Motor neuron (in vitro differentiated cells): ENCODE measurements at regions not wholly inside any gene's neighbourhood (a gene's known extent, or its start where the extent isn't known, plus 50 kb on each side); places are given as distances from the start of the nearest gene placed in this dataset.

Experiments
- ATAC-seq, 8 experiments: fragments of 200-7000 bp; cut with Tn5 transposase; replicated peaks in 6 of 8; 2 replicates each; pipeline ENCODE4 v1.8.0; 2021; ENCODE audit warnings: mild to moderate bottlenecking in 8 of 8, moderate library complexity in 8 of 8
- H3K27ac ChIP-seq, 2 donors: fragments of 250-450 bp; sonication (Bioruptor Pico); 2 replicates each; pipeline ENCODE4 v1.9.0; 2021; ENCODE audit warnings: antibody characterized with exemption in 2 of 2, mild to moderate bottlenecking in 2 of 2, moderate library complexity in 1 of 2
- H3K4me1 ChIP-seq, 2 donors: fragments of 250-450 bp; sonication (Bioruptor Pico); replicated peaks in 1 of 2; 2 replicates each; pipeline ENCODE4 v1.6.1; 2021; ENCODE audit warnings: antibody characterized with exemption in 2 of 2, mild to moderate bottlenecking in 2 of 2, moderate library complexity in 1 of 2
- H3K4me3 ChIP-seq, 5 donors: fragments of 250-450 bp; sonication (Bioruptor Pico); 2 replicates each; pipeline ENCODE4 v1.9.0; 2021; ENCODE audit warnings: antibody characterized with exemption in 5 of 5, mild to moderate bottlenecking in 5 of 5, moderate library complexity in 4 of 5
- WGBS, 10 experiments: fragments of 450-650 bp; shearing (Covaris generic); methylation state at CpG; one replicate each; pipeline ENCODE4 v1.0.0; 2022; 5-methylcytosine and 5-hydroxymethylcytosine counted together
- in situ Hi-C, 9 experiments: fragments of 400-800 bp; cut with MboI; loops; one replicate each; pipeline ENCODE4 v1.15.0; 2021; ENCODE audit warnings: low sequenced_read_pairs in 9 of 9, low pct_unique_long_range_greater_than_20kb in 2 of 9; ENCODE audit not compliant: unreplicated experiment in 9 of 9

DNA sequence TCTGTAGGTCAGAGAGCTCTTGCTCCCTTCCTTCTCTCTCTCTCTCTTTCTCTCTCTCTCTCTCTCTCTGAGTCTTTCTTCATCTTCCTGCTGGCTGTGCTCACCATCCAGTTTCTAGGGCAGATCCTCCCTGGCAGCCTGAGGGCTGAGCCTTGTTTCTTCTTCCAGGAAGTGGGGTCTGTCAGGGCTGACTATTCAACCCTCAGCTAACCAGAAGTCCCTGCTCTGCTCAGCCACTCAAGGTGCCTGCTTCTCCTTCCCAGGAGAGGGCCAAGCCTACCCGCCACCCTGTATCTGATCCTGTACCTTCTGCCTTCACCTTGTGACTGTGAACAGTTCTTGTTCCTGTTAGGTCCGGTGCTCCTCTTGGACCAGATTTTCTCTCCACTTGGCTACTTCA, 107.6 kb upstream of the ETV3 start:
- WGBS, 10 experiments: 0 to 100% (median 91%) methylated on average over 1 to 2 of the region's 2 CpGs; no CpG with 5 or more reads in 1 of the 10 experiments
- peaks cover 0 to 4% of the 10 kb centered on the region in 2 donors for H3K4me1 ChIP-seq
- ATAC-seq: no peak
- H3K4me3 ChIP-seq: no peak overlapping the region
- no peak overlapping the region for H3K27ac ChIP-seq
- in situ Hi-C loops: no loop called here

DNA sequence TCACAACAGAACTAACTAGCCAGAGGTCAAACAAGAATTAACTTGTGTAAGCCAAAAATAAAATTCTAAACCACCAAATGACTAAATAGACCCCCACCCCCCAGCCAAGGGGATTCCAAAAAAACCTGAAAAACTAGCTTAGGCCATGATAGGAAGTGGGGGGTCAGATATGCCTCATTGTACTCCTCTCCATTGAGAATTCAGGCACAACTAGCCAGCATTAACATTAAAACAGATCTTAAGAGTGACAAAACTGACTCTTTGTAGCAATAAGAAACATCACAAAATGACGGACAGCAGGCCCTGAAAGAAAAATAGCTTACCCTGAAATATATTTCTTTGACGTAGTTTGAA, 103.0 kb upstream of the ETV3 start:
- WGBS, 10 experiments: 20 to 94% (median 79%) methylated on average over 1 to 2 of the region's 2 CpGs; no CpG with 5 or more reads in 1 of the 10 experiments
- peaks cover 0 to 15% of the 10 kb centered on the region in 2 donors for H3K4me1 ChIP-seq
- no peak for ATAC-seq
- no peak overlapping the region for H3K27ac ChIP-seq
- H3K4me3 ChIP-seq: no peak overlapping the region
- in situ Hi-C loops: no loop called here

DNA sequence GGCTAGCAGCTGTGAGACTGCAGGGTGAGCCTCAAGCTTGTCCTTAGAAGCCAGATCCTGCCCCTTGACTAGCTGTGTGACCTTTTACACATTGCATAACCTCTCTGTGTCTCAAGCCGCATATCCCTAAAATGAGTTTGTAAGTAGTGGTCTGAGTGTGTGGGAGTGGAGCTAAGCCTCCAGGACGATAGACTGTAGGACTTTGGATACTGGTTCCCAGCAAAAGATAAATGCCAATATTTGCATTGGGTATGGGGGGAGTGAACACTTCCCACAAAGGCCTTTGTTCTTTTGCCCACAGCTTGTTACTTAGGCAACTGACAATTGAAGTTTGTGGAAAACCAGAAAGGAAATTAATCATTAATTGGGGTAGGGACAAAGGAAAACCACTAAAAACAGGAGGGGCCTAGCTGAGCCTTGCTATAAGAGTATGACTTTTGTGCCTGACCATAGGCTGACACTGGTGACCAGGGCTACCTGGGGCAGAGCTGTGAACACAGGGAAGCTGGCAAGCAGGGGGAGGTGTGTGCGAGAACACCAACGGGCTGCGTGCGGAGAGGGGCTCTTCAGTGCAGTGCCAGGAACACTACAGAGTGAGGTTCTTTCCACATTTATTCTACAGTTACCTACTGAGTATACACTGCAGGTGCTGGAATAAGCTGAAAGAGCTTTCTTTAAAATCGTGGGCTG, 102.4 kb upstream of the ETV3 start:
- in situ Hi-C loops: no loop called here
- H3K4me3 ChIP-seq: no peak overlapping the region
- WGBS, 10 experiments: 0 to 36% (median 23%) methylated on average over 1 to 7 of the region's 7 CpGs; no CpG with 5 or more reads in 1 of the 10 experiments
- no peak overlapping the region for H3K27ac ChIP-seq
- peak in 5 of 8 experiments; percentile 18 to 67 (median 40) for ATAC-seq
- H3K4me1 ChIP-seq: peaks cover 0 to 15% of the 10 kb centered on the region in 2 donors

DNA sequence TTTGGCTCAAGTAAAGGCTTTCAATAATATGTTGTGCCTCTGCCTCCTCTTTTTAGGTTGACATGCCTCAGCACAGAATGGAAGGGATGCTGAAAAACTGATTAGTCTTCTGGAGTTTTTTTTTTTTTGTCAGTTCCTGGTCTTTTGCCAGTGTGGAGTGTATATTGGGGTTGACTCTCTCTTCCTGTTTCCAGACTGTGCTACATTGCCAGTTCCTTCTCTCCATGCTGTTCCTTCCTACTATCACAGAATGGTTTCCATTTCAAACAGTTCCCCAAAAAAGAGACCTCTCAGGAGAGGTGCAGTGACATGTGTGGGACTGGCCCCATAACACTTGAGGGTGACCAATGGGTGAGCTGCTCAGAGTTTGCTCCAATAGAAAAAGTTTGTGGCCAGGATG, 101.7 kb upstream of the ETV3 start:
- in situ Hi-C loops: no loop called here
- ATAC-seq: no peak
- Histone ChIP-seq H3K4me3 (no peak overlapping the region), H3K4me1 (peaks cover 0 to 15% of the 10 kb centered on the region in 2 donors), H3K27ac (no peak overlapping the region)

DNA sequence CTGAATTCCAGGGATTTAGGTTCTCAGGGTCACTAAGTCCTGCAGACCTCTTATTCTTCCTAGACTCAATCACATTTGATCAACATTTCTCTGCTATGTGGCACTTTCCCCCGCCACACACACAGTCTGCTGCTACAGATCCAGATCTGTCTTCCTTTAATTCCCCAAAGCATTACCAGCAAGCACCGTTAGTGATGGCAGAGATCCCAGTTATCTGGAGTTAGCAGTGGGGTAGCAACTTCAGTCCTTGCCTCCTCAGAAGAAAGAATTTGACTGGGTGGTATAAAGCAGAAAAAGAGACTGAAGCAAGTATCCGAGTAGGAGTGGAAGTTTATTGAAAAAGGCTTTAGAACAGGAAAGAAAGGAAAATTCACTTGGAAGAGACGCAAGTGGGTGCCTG, 100.4 kb upstream of the ETV3 start:
- ATAC-seq: peak in 1 of 8 experiments; percentile 58
- no peak overlapping the region for H3K4me3 ChIP-seq
- 0 to 76% (median 69%) methylated on average over 2 to 4 of the region's 4 CpGs; no CpG with 5 or more reads in 2 of the 10 experiments for WGBS, 10 experiments
- peaks cover 0 to 15% of the 10 kb centered on the region in 2 donors for H3K4me1 ChIP-seq
- H3K27ac ChIP-seq: no peak overlapping the region
- in situ Hi-C loops: no loop called here

DNA sequence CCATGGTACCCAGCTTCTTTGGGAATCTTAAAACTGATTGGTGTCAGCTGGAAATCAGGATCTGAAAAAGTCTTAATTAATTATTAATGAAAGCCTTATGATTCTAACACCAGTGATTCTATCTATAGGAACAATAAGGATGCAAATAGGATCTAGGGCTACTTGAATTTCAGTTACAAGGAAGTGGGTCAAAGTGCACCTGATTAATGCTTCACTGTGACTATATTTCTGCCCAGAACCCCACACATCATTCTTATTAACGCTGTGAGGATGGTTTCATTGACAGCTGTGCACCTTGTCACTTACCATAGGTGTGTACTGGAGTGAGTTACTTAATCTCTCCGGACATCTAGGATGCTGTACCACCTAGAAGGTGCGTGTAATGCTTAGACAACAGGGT, 99.8 kb upstream of the ETV3 start:
- Histone ChIP-seq H3K27ac (no peak overlapping the region), H3K4me3 (no peak overlapping the region), H3K4me1 (peaks cover 0 to 15% of the 10 kb centered on the region in 2 donors)
- 0 to 100% (median 69%) methylated on average over 1 to 3 of the region's 3 CpGs for WGBS, 10 experiments
- no peak for ATAC-seq
- in situ Hi-C loops: no loop called here

DNA sequence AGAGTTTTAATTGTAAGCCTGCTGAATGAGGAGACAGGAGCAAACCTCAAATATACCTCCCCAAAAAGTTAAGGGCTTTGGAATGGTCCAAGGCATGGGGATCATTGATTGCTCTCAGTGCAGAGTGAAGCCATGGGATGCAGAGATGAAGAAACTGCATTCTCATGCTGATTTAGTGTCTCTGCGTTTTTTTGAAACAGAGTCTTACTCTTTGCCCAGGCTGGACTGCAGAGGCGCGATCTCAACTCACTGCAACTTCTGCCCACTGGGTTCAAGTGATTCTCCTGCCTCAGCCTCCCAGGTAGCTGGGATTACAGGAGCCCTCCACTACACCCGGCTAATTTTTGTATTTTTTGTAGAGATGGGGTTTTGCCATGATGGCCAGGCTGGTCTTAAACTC, 99.3 kb upstream of the ETV3 start:
- Histone ChIP-seq H3K4me1 (peaks cover 0 to 15% of the 10 kb centered on the region in 2 donors), H3K4me3 (no peak overlapping the region), H3K27ac (no peak overlapping the region)
- WGBS, 10 experiments: 0 to 93% (median 55%) methylated on average over 1 to 4 of the region's 4 CpGs; no CpG with 5 or more reads in 2 of the 10 experiments
- no peak for ATAC-seq
- in situ Hi-C loops: no loop called here

DNA sequence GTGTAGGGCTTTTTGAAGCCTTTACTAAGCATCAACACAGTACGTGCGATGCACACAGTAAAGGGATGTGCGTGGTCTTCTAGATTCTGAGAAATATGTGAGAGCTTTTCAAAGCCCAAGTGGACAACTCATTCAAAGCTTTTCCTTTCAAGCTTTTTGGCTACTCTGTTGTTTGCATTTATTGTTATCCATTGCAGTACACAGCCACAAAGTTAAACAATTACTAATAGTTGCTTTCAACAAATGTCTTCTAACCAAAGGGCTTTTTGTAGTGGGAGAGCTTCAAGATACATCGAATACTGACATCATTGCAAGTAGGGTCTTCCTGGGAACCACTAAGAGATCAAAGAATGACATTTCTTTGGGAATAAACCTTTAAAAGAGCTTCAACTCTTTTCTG, 97.9 kb upstream of the ETV3 start:
- WGBS, 10 experiments: 0 to 76% (median 41%) methylated on average over 1 to 4 of the region's 4 CpGs; no CpG with 5 or more reads in 2 of the 10 experiments
- H3K4me3 ChIP-seq: no peak overlapping the region
- peaks cover 0 to 13% of the 10 kb centered on the region in 2 donors for H3K4me1 ChIP-seq
- in situ Hi-C loops: no loop called here
- ATAC-seq: no peak
- H3K27ac ChIP-seq: no peak overlapping the region

DNA sequence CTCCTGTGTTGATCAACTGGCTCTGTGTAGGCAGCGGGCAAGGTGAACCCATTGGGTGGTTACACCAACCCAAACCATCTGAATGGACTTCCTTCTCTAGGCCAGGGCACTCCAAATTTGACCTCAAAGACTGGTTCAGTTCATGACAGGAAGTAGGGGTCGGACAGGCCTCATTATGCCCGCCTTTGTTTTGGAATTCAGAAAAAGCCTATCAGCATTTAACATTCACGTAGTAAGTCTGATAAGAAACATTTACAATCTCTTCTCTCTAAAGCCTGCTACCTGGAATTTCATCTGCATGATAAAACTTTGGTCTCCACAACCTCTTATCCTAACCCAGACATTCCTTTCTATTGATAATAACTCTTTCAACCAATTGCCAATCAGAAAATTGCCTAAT, 97.1 kb upstream of the ETV3 start:
- no peak overlapping the region for H3K27ac ChIP-seq
- in situ Hi-C loops: no loop called here

DNA sequence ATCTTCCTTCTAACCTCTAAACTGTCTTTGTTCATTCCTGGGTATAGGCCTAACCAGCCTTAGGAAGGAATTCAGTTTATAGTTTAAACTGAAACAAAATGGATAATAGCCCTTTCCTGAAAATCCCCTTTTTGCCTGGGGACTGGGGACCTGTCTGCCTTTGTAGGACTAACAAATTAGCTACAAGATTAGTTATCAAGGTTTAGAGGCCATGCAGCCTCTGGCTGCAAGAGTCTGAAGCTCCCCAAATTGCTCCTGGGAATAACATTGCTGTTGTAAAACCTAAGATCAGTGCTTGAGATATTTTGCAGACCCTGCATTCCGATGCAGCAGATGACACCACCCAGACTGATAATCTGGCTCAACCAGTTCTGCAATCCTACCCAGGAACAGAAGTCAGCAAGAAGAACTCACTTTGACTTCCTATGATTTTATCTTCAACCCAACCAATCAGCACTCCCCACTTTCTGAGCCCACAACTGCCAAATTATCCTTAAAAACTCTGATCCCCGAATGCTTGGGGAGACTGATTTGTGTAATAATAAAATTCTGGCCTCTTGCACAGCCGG, 96.6 kb upstream of the ETV3 start:
- H3K4me1 ChIP-seq: no peaks in the 10 kb centered on the region
- WGBS, 10 experiments: 0 to 83% (median 73%) methylated on average over 1 to 3 of the region's 3 CpGs; no CpG with 5 or more reads in 3 of the 10 experiments
- in situ Hi-C loops: no loop called here
- H3K4me3 ChIP-seq: no peak overlapping the region
- ATAC-seq: no peak
- H3K27ac ChIP-seq: no peak overlapping the region

More for the DNA sequence above, 97.1 kb upstream of the ETV3 start:
- ATAC-seq: no peak
- Histone ChIP-seq H3K4me1 (peaks cover 0 to 5% of the 10 kb centered on the region in 2 donors), H3K4me3 (no peak overlapping the region)
- 17 to 97% (median 80%) methylated on average over 1 to 4 of the region's 4 CpGs; no CpG with 5 or more reads in 3 of the 10 experiments for WGBS, 10 experiments

DNA sequence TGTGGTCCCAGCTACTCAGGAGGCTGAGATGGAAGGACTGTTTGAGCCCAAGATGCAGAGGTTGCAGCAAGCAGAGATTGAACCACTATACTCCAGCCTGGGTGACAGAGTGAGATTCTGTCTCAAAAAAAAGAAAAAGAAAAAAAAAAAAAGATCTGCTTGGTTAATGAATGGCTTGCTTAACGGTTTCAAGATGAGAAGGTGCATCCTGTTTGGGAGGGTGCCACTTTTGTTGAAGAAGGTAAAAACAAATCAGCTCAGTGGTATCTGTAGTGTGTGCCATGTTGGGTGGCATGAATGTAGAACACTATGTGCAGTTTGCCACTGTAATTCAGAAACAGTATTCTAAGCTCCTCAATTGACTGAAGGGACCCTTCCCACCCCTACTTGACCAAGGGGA, 94.9 kb upstream of the ETV3 start:
- H3K4me1 ChIP-seq: no peaks in the 10 kb centered on the region
- no peak for ATAC-seq
- 0 to 67% (median 35%) methylated on average over 1 of the region's 1 CpG; no CpG with 5 or more reads in 2 of the 10 experiments for WGBS, 10 experiments
- no peak overlapping the region for H3K4me3 ChIP-seq
- no peak overlapping the region for H3K27ac ChIP-seq
- in situ Hi-C loops: no loop called here

DNA sequence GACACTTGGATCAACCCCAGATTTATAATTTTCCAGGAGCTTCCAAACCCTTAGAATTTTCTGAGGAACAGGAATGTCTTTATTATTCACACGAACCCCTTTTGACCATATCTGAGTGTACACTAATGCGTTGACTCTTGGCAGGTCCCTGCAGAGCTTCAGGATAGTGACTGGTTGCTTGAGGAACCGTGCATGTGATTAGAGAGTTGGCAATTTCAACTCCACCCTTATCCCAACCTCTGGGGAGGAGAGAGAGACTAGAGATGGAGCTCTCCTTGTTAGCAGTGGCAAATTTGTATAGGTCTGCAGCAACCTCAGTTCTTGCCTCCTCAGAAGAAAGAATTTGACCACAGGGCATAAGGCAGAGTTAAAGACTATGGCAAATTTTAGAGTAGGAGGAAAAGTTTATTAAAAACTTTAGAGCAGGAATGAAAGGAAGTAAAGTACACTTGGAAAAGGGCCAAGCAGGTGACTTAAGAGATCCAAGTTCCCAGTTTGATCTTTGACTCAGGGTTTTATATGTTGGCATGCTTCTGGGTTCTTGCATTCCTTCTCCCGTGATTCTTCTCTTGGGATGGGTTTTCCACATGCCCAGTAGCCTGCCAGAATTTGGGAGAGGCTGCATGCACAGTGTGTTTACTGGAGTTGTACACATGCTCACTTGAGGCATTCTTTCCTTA, 93.8 kb upstream of the ETV3 start:
- WGBS, 10 experiments: 0 to 85% (median 37%) methylated on average over 1 to 4 of the region's 4 CpGs; no CpG with 5 or more reads in 2 of the 10 experiments
- in situ Hi-C loops: no loop called here
- H3K27ac ChIP-seq: no peak overlapping the region
- no peak overlapping the region for H3K4me3 ChIP-seq
- peak in 1 of 8 experiments; percentile 21 for ATAC-seq
- H3K4me1 ChIP-seq: no peaks in the 10 kb centered on the region

DNA sequence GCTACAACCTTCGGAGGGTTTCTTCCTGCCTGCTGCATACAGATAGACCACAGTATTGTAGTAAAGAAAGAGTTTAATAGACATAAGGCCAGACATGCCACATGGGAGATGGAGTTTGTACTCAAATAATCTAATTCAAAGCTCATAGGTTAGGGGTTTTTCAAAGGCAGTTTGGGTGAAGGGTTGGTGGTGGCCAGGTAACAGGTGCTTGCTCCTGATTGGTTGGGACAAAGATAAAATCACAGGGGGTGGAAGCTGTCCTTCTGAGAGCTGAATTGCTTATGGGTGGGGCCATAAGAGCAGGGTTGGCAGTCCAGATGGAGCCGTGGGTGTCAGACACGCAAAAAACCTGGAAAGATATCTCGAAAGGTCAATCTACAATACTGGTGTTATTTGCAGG, 92.3 kb upstream of the ETV3 start:
- in situ Hi-C loops: no loop called here
- 4 to 100% (median 85%) methylated on average over 1 to 4 of the region's 4 CpGs; no CpG with 5 or more reads in 2 of the 10 experiments for WGBS, 10 experiments
- Histone ChIP-seq H3K4me1 (no peaks in the 10 kb centered on the region), H3K4me3 (no peak overlapping the region), H3K27ac (no peak overlapping the region)
- ATAC-seq: no peak
